ENCODE measurements at regions not wholly inside any gene's neighbourhood (a gene's known extent, or its start where the extent isn't known, plus 50 kb on each side); places are given as distances from the start of the nearest gene placed in this dataset.

GRCh38 chr6:11292594-11293236, 60.2 kb upstream of the NEDD9 start:
- no peak for TF ChIP-seq CTCF (IDR thresholded peaks at IDR 0.05)
- Mint-ChIP-seq H3K4me3 (ENCODE audit: unreplicated experiment) (no peak overlapping the region), H3K27me3 (ENCODE audit: low read depth) (no peaks in the 10 kb centered on the region), H3K27ac (ENCODE audit: unreplicated experiment) (no peak overlapping the region), H3K9me3 (ENCODE audit: low read depth) (peaks cover 12% of the 10 kb centered on the region), H3K4me1 (ENCODE audit: low read depth) (no peaks in the 10 kb centered on the region), H3K36me3 (ENCODE audit: low read depth) (no peaks in the 10 kb centered on the region)
- DNase-seq (ENCODE audit: low spot score) = no peak

- no peaks in the 10 kb centered on the region for H3K36me3 Mint-ChIP-seq (ENCODE audit: low read depth)
- no peaks in the 10 kb centered on the region for H3K27me3 Mint-ChIP-seq (ENCODE audit: low read depth)
- no peak overlapping the region for H3K27ac Mint-ChIP-seq (ENCODE audit: unreplicated experiment)
- H3K4me1 Mint-ChIP-seq (ENCODE audit: low read depth) = no peaks in the 10 kb centered on the region
- no peak for DNase-seq (ENCODE audit: low spot score)
- H3K9me3 Mint-ChIP-seq (ENCODE audit: low read depth) = peaks cover 12% of the 10 kb centered on the region
- no peak for TF ChIP-seq CTCF (IDR thresholded peaks at IDR 0.05)
- H3K4me3 Mint-ChIP-seq (ENCODE audit: unreplicated experiment) = no peak overlapping the region
These were observed 59.6 kb upstream of the NEDD9 start for GRCh38 chr6:11292091-11292490.

- Mint-ChIP-seq H3K27me3 (ENCODE audit: low read depth) (no peaks in the 10 kb centered on the region), H3K9me3 (ENCODE audit: low read depth) (peaks cover 13% of the 10 kb centered on the region), H3K4me3 (ENCODE audit: unreplicated experiment) (no peak overlapping the region), H3K27ac (ENCODE audit: unreplicated experiment) (no peak overlapping the region), H3K4me1 (ENCODE audit: low read depth) (no peaks in the 10 kb centered on the region), H3K36me3 (ENCODE audit: low read depth) (no peaks in the 10 kb centered on the region)
- no peak for TF ChIP-seq CTCF (IDR thresholded peaks at IDR 0.05)
- no peak for DNase-seq (ENCODE audit: low spot score)
These were observed 59.1 kb upstream of the NEDD9 start for GRCh38 chr6:11291582-11291981.

- no peaks in the 10 kb centered on the region for H3K36me3 Mint-ChIP-seq (ENCODE audit: low read depth)
- H3K27me3 Mint-ChIP-seq (ENCODE audit: low read depth) = no peaks in the 10 kb centered on the region
- no peak for TF ChIP-seq CTCF (IDR thresholded peaks at IDR 0.05)
- no peak overlapping the region for H3K27ac Mint-ChIP-seq (ENCODE audit: unreplicated experiment)
- H3K4me3 Mint-ChIP-seq (ENCODE audit: unreplicated experiment) = no peak overlapping the region
- H3K4me1 Mint-ChIP-seq (ENCODE audit: low read depth) = no peaks in the 10 kb centered on the region
- peaks cover 8% of the 10 kb centered on the region for H3K9me3 Mint-ChIP-seq (ENCODE audit: low read depth)
- DNase-seq (ENCODE audit: low spot score) = no peak
These were observed 57.6 kb upstream of the NEDD9 start for GRCh38 chr6:11290027-11290426.

GRCh38 chr6:11288065-11288464, 55.6 kb upstream of the NEDD9 start:
- Mint-ChIP-seq H3K27me3 (ENCODE audit: low read depth) (no peaks in the 10 kb centered on the region), H3K9me3 (ENCODE audit: low read depth) (peaks cover 6% of the 10 kb centered on the region), H3K36me3 (ENCODE audit: low read depth) (no peaks in the 10 kb centered on the region), H3K4me3 (ENCODE audit: unreplicated experiment) (no peak overlapping the region), H3K4me1 (ENCODE audit: low read depth) (no peaks in the 10 kb centered on the region), H3K27ac (ENCODE audit: unreplicated experiment) (no peak overlapping the region)
- no peak for TF ChIP-seq CTCF (IDR thresholded peaks at IDR 0.05)
- DNase-seq (ENCODE audit: low spot score) = no peak

Data from chondrocyte (in vitro differentiated cells).